Cardiac fibroblast (primary cell): ENCODE measurements at regions not wholly inside any gene's neighbourhood (a gene's known extent, or its start where the extent isn't known, plus 50 kb on each side); places are given as distances from the start of the nearest gene placed in this dataset.

ENCODE experiments used
- DNase-seq, 2 donors: peaks; one replicate each; pipeline versions ENCODE4 v3.0.0 to v3.0.0-alpha.2; 2010; ENCODE audit warnings: low read depth in 2 of 2
- H3K4me3 ChIP-seq, 2 donors: replicated peaks in 1 of 2; 1 replicate in 1 of 2; 2 replicates in 1 of 2; pipeline ENCODE4 v1.5.1; 2011; ENCODE audit warnings: low read depth in 2 of 2, low read length in 2 of 2, mild to moderate bottlenecking in 2 of 2, moderate library complexity in 1 of 2
- TF ChIP-seq, protein P1 (sequence below): IDR thresholded peaks from one replicate; pipeline ENCODE4 v1.5.1; 2011; ENCODE audit warnings: low read depth, mild to moderate bottlenecking, low read length, inconsistent platforms

DNA sequence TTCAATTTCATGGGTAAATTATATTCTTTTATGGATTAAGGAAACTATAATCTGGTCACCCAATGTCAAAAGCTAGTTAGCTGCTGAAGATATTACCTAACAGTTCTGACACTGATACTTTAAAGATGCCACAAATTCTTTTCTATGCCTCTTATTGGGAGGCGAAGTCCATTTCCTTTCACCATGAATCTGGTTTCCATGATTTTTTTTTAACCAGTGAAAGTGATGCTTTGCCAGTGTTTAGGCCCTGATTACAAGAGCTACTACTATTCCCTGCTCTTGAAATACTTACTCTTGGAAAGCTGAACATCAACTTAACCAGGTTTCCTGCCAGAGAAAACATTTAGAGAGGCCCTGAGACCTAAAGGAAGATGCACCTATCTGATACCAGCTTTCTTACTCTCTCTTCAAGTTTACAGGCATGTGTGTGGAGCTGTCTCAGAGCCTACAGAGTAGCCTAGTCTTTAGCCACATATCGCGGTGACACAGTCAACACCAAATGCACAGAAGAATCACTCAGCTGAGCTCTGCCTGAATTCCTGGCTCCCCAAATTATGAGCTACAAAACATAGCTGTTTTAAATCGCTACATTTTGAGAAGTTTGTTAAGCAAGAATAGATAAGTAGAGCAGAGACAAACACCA is 1280.8 kb downstream of the PCDH7 start:
- TF ChIP-seq, protein P1, sequence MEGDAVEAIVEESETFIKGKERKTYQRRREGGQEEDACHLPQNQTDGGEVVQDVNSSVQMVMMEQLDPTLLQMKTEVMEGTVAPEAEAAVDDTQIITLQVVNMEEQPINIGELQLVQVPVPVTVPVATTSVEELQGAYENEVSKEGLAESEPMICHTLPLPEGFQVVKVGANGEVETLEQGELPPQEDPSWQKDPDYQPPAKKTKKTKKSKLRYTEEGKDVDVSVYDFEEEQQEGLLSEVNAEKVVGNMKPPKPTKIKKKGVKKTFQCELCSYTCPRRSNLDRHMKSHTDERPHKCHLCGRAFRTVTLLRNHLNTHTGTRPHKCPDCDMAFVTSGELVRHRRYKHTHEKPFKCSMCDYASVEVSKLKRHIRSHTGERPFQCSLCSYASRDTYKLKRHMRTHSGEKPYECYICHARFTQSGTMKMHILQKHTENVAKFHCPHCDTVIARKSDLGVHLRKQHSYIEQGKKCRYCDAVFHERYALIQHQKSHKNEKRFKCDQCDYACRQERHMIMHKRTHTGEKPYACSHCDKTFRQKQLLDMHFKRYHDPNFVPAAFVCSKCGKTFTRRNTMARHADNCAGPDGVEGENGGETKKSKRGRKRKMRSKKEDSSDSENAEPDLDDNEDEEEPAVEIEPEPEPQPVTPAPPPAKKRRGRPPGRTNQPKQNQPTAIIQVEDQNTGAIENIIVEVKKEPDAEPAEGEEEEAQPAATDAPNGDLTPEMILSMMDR: no peak
- no peak overlapping the region for H3K4me3 ChIP-seq
- DNase-seq: no peak

DNA sequence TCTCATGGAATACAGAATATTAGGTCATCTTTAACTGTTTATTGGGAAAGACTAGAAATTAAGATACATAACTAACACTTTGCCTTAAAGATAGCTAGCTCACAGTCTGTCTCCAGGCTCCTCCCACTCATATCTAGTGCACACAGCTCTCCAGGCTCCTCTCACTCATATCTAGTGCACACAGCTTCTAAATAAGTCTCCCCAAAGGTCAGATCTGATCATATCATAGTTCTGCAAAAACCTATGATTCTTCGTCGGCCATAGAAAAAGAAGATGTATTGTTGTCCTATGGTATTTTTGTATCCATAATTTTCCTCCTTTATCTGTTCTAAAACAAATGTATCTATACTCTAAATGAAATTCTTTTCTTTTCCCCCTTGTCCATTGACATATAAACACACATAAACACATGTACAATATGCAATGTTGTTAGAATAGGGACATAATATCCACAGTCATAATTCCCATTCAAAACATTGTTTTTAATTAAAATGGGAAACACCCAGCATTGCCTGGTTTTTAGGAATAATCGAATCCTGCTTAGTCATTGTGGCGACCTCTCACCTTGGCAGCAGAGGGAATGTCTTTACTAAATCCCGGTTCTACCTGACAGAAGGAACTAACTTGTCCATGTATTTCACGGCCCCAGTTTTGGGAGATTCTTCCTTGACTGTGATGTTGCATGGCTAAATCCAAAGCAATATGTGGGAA is 1282.0 kb downstream of the PCDH7 start:
- DNase-seq: no peak
- TF ChIP-seq, protein P1: no peak
- H3K4me3 ChIP-seq: no peak overlapping the region

DNA sequence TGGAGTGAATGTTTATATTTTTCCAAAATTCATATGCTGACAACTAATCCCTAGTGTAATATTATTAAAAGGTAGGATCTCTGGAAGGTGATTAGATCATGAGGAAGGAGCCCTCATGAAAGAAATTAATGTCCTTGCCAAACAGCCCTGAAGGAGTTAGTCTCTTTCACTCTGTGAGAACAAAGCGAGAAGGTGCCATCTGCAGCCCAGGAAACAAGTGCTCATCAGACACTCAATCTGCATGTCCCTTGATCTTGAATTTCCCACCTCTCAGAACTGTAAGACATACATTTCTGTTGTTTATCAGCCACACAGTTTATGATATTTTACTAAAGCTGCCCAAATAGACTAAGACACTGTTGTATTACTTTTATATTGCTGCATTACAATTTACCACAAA is 1283.4 kb downstream of the PCDH7 start:
- no peak overlapping the region for H3K4me3 ChIP-seq
- TF ChIP-seq, protein P1: no peak
- no peak for DNase-seq

DNA sequence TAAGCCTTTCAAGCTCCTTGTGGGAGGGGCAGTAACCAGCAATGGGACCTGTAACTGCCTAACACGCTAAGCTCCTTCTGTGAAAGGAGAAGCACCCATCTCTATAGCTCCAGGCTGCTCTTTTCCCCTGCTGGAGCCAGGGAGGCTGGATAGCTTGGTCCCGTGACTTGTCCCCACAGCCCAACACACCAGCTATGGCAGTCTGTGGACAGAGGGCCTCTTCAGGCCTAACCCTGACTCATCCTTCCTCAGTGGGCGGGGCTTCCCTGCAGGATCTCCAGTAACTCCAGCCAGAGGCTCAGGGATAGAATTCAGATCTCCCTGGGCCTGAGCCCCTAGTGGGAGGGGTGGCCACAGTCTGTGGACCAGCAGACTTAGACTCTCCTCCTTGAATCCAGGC is 1290.1 kb downstream of the PCDH7 start:
- H3K4me3 ChIP-seq: no peak overlapping the region
- TF ChIP-seq, protein P1: no peak
- DNase-seq: no peak

DNA sequence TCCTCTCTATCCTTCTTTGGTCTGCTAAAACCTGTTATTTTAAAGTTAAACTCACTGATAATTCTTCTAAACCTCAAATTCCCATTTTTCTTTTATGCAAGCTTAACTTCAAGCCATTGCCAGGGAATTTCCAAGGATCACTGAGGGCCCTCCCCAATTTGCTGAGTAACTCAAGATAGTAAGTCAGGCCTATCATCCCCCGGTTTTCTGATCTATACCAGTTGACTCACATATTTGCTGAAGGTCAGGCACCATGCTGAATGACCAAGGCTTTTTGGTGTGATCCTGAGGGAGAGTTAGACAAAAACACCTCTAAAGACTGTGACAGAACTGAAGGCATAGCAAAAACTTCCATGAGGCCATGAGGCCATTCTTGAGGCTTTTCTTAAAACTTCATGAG is 1301.9 kb downstream of the PCDH7 start:
- peak; percentile 5 to 11 for DNase-seq
- TF ChIP-seq, protein P1: no peak

DNA sequence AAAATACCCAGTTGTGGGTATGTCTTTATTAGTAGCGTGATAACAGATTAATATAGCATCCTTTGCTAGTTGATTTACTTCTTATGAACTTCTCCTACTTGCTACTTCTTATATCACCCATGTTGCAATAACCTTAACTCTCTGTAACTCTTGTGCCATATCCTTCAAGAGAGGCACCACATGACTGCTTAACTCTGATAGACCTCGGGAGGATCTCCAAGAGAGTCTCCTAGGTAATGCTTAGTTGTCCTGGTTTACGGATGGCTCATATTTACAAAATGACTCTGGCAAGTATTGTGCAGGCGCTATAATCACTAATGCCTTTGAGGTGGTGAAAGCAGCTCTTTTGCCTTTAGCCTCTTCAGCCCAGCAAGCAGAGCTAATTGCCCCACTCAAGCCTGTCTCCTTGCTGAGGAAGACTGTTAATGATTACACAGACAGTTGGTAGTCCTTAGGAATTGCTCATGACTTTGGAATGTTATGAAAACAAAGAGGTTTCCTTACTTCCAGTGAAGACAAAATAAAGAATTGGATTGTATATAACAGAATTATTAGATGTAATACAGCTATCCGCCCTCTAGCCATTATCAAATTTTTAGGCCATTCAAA is 1305.8 kb downstream of the PCDH7 start:
- TF ChIP-seq, protein P1: no peak
- H3K4me3 ChIP-seq: no peak overlapping the region
- DNase-seq: peak; percentile 40 to 48

More for the DNA sequence above, 1301.9 kb downstream of the PCDH7 start:
- H3K4me3 ChIP-seq: no peak overlapping the region
